OCI-LY1 (cell line): ENCODE measurements at regions not wholly inside any gene's neighbourhood (a gene's known extent, or its start where the extent isn't known, plus 50 kb on each side); places are given as distances from the start of the nearest gene placed in this dataset.

Experiments
- EZH2 ChIP-seq: fragments of 200-600 bp; sonication (generic), shearing (Covaris generic); IDR thresholded peaks from 2 replicates; pipeline ENCODE4 v1.8.0; 2017; ENCODE audit warnings: borderline replicate concordance, mixed run types, mild to moderate bottlenecking, antibody characterized with exemption, low read length, moderate library complexity, mixed read lengths
- TF ChIP-seq, protein P1 (sequence below): fragments of 200-600 bp; sonication (generic), shearing (Covaris generic); IDR thresholded peaks from 2 replicates; pipeline ENCODE4 v1.5.1; 2017; ENCODE audit warnings: mild to moderate bottlenecking, antibody characterized with exemption, low read length, moderate library complexity, mixed read lengths

DNA sequence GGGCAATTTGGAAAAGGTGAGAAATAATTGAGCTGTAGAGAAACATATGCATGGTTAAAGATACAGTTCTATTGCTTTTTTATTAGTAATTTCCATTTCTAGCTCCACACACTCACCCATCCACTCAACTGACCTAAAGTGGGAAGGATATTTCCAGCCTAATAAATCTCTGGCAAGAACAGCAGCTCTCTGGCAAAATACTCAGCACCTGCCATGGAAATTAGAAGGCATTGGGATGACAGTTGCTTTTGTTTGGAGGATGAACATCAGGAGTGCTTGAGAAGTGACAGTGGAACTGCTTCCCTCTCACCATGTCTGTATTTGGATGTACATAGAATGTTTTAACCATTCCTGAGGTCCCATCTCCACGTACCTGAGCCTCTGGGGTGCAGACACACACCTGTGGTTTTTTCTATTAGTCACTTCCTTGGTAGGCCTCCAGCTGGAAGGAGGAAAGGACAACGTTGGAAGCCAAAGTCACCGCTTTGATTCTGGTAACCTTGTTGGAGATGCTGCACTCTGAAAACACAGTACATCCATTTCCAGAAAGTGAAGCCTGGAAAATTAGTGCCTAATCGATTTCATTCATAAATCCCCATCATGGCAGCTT lies 62.3 kb upstream of the RUNX1 start:
- TF ChIP-seq, protein P1, sequence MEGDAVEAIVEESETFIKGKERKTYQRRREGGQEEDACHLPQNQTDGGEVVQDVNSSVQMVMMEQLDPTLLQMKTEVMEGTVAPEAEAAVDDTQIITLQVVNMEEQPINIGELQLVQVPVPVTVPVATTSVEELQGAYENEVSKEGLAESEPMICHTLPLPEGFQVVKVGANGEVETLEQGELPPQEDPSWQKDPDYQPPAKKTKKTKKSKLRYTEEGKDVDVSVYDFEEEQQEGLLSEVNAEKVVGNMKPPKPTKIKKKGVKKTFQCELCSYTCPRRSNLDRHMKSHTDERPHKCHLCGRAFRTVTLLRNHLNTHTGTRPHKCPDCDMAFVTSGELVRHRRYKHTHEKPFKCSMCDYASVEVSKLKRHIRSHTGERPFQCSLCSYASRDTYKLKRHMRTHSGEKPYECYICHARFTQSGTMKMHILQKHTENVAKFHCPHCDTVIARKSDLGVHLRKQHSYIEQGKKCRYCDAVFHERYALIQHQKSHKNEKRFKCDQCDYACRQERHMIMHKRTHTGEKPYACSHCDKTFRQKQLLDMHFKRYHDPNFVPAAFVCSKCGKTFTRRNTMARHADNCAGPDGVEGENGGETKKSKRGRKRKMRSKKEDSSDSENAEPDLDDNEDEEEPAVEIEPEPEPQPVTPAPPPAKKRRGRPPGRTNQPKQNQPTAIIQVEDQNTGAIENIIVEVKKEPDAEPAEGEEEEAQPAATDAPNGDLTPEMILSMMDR = no peak
- TF ChIP-seq EZH2 = no peak
